ENCODE measurements at regions not wholly inside any gene's neighbourhood (a gene's known extent, or its start where the extent isn't known, plus 50 kb on each side); places are given as distances from the start of the nearest gene placed in this dataset.

DNA sequence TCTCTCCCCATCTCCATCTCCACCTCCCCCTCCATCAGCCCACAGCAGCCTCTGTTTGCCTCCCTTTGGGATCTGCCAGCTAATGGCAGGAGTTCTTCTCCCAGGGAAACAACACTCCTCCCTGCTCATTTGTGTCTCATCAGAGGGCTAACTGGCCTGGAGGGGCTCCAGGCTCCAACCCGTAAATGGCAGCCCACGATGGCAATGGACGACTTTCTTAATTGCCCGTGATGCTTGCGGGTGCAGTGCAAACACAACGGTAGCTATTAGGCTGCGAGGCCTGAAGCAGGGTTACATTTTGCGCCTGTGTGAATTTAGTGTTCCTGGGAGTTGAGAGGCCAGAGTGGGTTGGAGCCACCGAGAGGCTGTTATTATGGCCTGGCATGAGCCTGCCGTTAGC is 285.1 kb downstream of the TNS1 start:
- DNase-seq = no peak

DNA sequence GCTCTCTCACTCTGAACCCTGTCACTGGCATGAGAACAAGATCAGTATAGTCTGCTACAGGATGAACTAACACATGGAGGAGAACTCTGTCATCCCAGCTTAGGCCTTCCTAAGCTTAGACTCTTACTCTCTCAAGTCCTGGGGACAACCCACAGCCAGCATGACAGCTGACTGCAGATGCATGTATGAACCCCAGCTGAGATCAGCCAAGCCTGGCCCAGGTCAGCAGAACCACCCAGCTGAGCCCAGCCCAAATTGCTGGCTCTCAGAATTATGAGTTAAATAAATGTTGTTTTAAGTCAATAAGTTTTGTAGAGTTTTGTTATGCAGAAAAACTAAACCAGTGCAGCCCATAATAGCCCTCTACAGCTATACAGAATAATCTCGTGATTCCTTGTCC is 287.3 kb downstream of the TNS1 start:
- no peak for DNase-seq

DNA sequence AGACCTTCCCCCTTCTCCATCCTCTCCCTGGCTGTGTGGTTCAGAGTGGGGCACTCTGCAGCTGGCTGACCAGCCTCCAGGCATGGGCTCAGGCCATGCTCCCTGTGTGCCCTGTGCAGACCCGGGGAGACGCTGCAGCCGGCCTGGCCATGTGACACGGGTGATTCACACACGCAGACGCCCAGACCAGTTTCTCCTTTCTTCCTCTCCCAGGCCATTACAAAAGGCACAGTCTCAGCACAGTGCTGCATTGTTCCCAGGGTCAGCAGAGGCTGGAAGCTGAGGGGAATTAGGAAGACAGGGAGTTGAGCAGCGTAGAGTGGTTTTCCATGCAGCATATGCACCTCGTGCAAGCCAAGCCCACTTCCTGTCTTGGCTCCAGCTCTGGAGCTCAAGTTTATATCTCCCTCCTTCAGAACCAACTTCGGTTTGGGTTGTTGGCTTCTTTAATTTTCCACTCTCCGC is 288.5 kb downstream of the TNS1 start:
- peak; percentile 56 to 75 for DNase-seq

DNA sequence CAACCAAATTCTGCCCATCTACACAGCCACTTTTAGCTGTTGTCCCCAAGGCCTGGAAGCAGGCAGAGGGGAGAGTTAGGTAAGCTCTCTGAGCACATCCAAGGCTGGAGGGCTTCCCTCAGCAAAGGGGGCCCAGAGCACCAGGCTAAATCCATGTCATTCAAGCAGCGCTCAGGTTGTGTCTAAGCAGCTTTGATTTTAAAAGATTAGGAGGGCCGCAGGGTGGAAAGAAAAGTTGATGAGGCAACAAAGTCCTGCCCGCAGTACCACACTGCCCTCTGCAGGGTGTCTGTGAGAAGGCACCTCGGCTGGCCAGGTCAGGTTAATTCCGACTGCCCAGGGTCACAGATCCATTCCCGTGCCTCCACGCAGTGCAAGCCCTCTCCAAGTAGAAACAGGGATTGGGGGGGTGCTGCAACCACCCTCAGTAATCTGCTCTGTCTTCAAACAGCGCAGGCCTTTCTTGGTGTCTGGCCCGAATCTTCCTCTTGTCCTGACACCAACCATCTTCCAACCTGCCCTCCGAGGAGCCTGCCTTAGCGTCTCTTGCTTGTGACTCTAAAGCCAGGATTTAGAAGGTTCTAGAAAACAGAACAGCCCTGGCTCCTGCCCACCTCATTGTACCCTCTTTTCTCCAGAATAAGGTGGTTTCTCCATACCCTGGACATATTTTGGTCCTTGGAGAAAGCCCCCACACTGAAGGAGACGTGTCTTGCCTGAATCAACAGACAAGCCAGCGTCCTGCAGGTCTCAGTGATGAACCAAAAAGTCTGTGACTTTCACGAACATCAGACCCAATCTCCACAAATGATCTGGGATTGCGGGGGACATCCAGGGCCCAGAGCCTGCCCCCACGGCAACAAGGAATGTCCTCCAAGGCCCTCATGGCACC is 289.2 kb downstream of the TNS1 start:
- DNase-seq = peak; percentile 71 to 73

DNA sequence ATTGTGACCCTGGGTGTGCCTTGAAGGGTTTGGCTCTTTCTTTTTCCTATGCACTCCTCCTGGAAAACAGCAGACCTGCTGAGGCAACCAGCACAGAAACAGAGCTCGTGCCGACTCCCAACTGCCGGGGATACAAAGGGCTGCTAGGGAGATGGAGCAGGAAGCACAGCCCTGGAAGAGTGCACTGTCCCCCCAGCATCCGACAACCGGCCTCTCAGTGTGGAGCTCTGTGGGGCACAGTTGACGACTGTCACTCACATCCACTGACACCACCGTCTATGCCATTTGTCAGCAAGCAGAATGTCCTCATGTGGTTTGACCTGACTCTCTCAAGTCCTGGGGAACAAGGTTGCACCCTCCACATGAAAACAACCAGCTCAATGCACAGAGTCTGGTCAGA is 290.4 kb downstream of the TNS1 start:
- no peak for DNase-seq

DNA sequence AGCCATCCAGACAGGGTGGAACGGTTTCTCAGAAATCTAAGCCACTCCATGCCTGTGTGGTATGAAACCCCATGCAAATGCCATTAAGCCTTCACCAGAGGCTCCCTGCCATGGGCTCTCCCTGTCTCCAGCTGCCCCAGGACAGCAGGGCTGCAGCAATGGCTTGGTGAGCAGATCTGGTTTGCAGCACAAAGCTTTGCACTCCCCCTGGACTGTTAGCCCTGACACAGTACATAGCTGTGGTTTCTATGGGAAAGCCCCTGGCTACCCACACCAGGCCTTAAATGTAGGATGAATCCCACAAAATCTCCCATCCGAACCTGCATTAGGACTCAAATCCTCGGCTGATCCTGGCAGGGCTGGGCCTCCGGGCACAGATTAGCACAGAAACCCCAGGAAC is 291.6 kb downstream of the TNS1 start:
- no peak for DNase-seq

DNA sequence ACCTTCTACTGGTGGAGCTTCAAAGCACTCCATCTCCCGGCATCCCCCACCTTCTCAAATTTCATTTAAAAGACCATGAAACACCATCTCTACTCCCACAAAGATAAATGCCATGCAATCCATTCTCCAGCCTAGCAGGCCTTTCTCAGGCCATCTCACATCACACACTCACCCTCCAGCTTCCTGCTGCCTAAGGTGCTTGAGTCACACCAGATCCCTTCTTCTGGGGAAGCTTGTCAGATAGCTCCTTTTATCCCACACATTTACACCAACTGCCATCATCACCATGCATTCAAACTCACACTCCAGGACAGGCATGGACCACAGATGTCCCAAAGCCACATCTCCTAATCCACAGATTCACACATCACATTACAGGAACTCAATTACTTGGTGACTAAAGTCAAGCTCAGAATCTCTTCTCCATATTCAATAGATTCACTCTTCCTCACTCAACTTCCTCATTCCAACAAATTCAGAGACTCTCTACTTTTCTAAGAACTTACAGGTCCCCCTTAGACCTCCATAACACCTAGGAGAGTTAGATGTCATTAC is 292.5 kb downstream of the TNS1 start:
- peak in 1 of 2 donors; percentile 26 for DNase-seq

DNA sequence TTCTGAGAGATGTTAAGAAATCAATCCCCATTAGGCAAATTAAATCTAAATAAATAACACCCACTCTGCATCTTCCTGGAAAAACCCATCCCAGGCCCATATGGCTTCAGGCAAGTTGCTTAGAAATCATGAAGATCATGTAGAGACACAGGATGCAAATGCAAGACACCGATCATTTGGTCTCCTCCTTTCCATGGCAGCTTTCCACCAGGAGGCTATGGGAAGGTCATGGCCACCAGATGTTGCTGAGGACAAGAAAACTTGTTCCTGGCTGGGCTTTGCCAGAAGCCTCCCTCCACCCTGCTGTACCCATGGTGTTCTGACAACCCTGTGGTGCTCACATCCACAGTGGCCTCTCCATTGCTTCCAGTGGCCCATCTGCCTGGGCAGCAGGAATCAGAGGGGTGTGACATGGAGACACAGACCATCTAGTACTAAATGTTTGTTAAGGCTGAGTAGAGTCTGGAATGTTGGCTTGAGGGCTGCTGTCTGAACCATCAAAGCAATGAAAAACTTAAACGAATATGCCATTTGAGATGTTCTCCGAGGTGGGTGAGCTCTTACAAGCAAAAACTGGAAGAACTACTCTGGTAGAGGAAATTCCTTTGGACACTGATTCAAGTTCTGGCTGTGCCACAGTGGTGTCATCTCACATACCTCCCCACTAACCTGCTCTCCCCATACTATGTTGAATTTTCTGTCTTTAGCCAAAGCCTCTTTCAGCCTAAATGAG is 293.2 kb downstream of the TNS1 start:
- no peak for DNase-seq

DNA sequence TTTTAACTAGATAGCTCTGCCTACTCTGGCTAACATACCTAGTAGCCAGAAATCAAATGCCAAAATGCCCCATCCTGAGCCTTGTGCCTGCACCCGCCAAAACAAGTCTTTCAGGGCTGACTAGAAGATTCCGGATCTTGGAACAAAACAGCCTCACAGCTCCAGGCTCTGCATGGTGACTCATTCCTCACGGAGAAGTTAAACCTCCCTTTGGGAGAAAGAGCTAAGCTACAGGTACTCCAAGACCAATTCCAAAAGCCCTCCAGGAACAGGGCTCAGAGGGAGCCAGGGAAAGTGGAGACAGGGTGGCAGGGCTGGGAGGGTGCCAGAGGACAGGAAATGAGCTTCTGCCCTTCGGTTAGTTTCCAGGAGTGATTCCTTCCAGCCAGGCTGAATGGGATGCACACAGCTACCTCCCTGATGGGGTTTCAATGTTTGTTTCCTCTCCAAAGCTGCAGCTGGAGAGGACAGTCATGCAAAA is 295.6 kb downstream of the TNS1 start:
- no peak for DNase-seq

DNA sequence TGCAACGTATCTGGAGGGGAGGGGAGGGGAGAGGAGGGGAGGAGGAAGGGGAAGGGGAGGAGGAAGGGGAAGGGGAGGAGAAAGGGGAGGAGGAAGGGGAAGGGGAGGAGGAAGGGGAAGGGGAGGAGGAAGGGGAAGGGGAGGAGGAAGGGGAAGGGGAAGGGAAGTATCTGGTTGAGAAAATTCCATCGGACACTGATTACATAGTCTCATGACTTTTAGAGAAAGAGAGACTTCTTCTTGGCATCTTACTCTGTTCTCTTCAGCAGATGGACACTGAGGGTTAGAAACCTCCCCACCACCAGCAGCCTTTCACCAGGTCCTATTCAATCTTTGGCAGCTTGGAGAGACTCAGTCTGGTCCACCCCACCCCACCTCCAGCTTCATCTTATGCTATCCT is 296.3 kb downstream of the TNS1 start:
- DNase-seq = no peak

DNA sequence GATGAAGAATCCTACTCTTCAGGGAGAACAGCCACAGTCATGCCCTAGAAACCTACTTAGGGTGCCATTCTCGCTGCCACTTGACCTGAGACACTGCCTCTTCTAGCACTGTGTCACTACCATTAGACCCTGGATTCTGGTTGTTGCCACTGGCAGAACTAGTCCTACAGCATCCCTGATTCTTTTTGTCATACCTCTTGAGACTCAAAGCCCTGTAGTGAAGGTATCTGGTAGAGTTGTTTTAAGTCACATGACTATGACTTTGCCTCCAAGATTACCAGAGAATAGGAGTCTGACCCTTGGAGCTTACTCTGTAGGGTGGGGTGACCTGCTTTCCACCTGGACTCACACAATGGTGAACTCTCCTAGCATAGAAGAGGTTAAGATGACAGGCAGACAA is 296.7 kb downstream of the TNS1 start:
- DNase-seq = no peak

DNA sequence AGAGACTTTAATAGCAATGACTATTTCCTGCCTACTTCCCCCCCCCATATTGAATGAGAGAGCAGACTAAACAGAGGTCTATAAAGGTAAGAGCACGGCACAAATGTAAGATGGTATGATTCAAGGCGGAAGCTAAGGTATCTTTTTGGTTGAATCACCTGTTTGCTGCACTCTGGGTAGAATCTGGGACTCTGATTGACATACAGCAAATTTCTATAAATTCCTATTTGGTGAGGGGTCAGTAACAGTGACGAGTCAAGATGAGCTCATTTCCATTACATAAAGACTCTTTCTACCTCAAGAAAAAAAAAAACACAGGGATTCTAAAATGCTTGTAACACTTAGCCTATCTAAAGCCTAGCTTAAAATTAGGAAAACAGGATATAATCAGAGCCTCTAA is 297.3 kb downstream of the TNS1 start:
- DNase-seq = no peak

DNA sequence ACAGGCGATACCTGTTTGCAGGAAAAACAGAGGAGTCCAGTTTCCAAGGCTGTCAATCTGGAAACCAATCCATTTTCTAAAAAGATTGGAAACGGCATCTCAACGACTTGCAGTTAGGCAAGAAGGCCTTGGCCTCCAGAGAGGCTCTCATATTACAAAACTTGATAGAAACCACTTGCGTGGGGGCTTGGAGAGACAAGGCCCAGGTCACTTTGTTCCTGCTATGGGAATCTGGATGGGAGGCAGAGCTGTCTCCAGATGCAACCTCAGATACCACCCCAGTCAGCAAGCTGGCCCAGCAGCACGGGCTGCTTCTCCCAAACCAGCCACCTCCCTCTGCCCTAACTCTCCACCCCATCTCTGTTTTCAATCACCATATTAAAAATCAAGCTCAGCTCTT is 298.8 kb downstream of the TNS1 start:
- no peak for DNase-seq

DNA sequence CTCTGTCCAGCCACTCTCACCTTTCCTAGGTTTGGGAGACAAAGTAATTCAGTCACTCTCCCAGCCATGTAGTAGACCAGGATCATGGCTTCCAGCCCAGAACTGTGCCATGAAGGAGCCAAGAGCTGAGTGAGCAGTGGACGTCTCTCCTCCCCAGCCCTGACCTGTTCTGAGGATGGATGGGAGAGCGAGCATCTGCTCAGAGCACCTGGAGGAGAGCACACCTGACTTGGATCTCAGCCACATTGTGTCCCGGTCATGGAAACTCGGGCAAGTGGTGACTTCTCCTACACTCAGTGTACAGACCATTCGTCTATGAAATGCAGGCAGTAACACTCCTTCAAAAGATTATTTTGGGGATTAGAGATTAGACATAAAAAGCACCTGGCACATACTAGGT is 299.7 kb downstream of the TNS1 start:
- DNase-seq = no peak

DNA sequence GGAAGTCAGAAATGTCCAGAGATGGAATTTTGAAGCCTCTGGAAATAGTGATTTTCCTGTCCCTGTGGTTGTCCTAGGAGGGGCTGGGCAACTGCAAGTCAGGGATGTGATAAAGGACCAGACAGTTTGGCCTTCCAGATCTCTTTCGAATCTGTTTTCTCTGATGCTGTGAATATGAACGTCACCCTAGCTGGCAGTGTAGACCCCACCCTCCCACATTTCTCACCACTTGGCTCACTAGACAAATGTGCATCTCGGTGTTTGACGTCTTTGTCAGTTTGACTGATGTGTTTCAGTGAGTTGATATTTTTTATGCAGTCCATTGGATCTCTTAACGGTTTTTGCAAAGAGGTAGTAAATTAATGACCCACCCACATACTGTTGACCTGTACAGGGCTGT is 301.2 kb downstream of the TNS1 start:
- DNase-seq = no peak

DNA sequence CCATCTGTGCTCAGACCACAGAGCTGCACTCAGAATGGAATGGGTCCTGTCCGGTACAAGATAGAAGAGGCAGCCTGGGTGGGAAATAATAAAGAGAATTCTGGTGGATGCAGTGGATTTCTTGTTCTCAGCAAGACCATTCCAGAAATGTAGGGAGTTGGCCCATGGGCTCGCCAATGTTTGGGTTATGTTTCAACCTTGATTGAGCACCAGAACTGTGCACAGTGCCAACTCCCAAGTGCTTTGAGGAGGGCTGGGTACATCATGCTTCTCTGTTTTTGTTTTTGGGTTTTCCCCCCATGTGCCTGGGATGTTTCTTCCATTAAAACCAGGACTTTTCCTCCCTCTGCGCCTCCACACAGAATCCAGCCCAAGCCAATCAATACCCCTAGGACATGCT is 304.1 kb downstream of the TNS1 start:
- DNase-seq = no peak

DNA sequence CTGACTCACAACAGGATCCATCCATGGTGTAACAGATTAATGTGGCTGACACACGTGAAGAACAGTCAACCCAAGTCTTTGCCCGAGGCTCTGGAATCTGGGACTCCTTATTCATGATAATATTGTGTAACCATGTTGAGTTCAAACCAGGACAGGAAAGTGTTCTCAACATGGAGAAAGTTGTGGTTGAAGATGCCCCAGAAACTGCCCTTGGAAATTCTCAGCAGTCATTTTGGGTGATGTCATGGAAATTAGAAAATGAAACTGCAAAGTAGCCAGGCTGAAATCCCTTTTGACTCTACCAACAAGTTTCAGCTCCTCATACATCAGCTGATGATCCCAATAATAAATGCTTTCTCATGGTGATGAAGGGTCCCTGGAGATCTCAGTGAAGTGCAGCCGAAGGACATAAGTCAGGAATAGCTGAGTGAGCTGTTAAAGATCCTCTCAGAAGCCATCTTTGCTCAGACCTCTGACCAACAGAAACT is 307.7 kb downstream of the TNS1 start:
- no peak for DNase-seq

DNA sequence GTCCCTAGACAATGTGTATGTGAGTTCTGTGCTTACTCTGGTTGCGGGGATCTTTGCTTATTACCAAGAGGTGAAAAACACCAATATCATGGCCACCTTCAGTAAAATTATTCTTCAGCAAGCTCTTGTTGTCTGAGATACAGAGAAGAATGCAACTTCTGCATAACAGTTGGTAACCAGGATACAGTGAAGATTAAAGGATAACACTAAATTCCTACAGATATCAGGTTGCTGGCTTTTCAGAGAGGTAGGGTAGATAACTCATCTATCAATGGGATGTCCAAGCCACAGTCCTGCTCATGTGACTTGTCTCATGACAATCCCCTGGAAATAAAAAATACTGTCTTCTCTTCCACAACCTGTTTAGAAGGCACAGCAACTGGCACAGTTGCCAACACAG is 308.5 kb downstream of the TNS1 start:
- no peak for DNase-seq

DNA sequence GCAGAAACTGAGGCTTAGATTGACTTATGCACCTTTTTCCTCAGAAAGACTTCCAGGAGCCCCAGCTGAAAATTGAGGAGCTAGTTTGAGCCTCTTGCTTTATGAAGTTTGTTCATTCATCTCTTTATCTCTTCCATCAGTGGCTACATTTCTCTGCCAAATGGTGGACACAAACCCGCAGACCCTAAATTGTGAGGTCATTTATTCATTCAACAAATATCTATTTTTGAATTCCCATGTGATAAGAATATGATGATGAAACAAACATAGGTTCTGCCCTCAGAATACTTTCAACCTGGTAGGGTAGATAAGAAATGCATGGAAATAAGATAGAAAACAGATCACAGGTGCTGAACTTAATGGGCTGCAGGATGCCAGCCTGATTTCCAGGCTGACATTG is 309.4 kb downstream of the TNS1 start:
- no peak for DNase-seq

DNA sequence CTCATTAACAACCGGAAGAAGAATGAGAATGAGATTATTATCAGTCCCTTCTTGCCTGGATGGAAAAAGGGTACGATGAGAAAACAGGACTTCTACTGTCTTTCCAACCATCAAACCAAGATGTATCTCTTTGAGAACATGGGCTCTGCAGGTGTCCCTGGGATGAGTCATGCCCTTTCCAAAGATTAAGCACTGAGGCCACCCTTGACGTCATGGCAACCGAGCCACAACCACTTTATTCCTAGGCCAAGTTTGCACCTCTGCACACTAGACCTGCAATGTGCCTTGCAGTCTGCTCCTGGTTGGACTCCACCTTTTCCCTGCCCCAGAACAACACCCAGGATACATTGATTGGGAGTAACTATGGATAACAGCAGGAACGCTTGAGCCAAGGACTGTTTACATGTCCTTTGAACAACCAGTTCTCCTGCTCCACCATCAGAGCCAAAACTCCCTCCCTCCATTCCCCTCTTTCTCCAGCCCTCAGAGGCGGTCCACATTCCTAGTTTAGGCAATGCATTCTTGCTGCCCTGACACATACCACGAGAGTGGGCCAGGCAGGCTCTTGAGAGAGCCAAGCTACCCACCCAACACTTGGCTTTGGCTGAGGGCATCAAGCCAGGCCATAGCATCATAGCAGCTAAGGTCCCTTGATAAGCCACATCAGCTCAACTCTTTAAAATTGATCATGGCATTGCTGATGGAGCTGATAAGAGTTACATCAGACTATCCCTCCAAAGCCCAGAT is 310.7 kb downstream of the TNS1 start:
- DNase-seq = no peak

DNA sequence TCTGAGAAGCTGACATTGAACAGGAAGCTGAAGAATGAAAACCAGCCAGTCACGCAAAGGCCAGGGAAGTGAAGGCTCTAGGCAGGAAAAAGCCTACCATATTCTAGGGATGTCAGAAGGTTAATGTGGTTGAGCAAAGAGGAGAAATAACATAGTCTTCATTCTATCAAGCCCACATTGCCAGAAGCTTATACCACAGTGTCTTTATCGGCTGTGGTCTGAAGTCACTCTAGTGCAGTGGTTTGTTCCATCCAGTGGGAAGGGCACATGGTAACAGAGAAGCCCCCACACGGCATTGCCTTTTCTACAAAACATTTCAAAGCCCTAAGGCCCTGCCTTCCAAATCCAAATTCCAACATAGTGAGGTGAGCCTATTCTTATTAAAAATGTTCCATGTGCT is 311.3 kb downstream of the TNS1 start:
- DNase-seq = no peak

DNA sequence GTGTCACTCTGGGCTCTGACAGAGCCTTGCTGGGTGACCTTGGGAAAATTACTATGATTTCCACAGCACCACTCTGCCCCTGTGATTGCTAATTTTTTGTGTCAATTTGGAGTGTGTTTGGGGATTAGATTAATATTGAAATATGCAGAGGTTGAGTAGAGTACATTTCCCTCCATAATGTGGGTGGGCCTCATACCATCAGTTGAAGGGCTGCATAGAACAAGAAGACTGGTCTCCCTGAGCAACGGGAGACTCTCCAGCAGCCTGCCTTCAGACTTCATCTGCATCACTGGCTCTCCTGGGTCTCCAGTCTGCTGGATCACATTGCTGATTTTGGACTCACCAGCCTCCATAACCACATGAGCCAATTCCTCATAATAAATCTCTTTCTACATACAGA is 313.7 kb downstream of the TNS1 start:
- DNase-seq = no peak

DNA sequence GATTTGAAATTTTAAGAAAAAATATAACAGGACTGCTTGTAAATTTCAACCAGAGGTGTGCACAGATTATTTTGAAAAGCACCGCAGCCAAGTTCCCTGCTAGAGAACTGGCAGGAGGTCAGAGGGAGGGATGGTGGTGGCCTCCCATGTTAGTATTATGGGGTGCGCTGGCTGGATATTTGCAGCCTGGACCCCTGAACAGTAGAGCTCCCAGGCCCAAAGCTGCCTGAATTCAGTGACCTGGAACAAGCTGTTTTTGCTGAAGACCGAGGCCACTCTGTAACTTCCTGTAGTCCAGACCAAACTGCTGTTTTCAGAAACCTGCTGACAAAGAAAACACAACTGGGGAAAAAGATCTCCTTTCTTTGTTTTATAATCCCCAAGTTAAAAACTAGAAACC is 314.3 kb downstream of the TNS1 start:
- DNase-seq = no peak

Measured in inflammatory macrophage (primary cell).